ENCODE measurements at regions not wholly inside any gene's neighbourhood (a gene's known extent, or its start where the extent isn't known, plus 50 kb on each side); places are given as distances from the start of the nearest gene placed in this dataset.

GRCh38 chr7:106795877-106796231 is 69.2 kb upstream of the PIK3CG start:
- TF ChIP-seq FOSL2 (IDR thresholded peaks at IDR 0.05) (no peak), FOSL2 (CRISPR knock-in tag; IDR thresholded peaks at IDR 0.05) (no peak), HOXB5 (CRISPR knock-in tag; IDR thresholded peaks at IDR 0.05) (no peak), ELK1 (IDR thresholded peaks at IDR 0.05; ENCODE audit: low read depth, low read length) (no peak), GATA3 (IDR thresholded peaks at IDR 0.05; ENCODE audit: borderline replicate concordance) (no peak), EHF (CRISPR knock-in tag; IDR thresholded peaks at IDR 0.05) (no peak), MAFK (IDR thresholded peaks at IDR 0.05; ENCODE audit: partially characterized antibody) (no peak), USF2 (IDR thresholded peaks at IDR 0.05) (no peak), JUNB (IDR thresholded peaks at IDR 0.05) (no peak), NFE2L2 (conservative IDR thresholded peaks at IDR 0.05; ENCODE audit: low read length) (no peak), MAZ (IDR thresholded peaks at IDR 0.05; ENCODE audit: borderline replicate concordance, low read depth, low read length) (no peak), HOXB13 (CRISPR knock-in tag; IDR thresholded peaks at IDR 0.05; ENCODE audit: low read depth) (no peak), E2F6 (IDR thresholded peaks at IDR 0.05; ENCODE audit: borderline replicate concordance, low read depth) (no peak), TFCP2L1 (CRISPR knock-in tag; IDR thresholded peaks at IDR 0.05) (no peak), CHD2 (IDR thresholded peaks at IDR 0.05; ENCODE audit: low read length, partially characterized antibody) (no peak), RCOR1 (IDR thresholded peaks at IDR 0.05; ENCODE audit: low read depth, low read length) (no peak), ZFP36 (IDR thresholded peaks at IDR 0.05; ENCODE audit: borderline replicate concordance, partially characterized antibody) (no peak)
- ChIA-PET CTCF (interaction anchor here (0.8 to 5.0 kb wide), 2 partner anchors 8 to 354 kb away, joined by 3 to 81 read pairs; no protein-coding TSS in a partner anchor), POLR2A (no interaction called here)
- Histone ChIP-seq H3K27ac (no peak overlapping the region), H3K4me2 (no peak overlapping the region), H3K4me3 (no peak overlapping the region), H3K4me1 (no peaks in the 10 kb centered on the region), H3K9me3 (no peaks in the 10 kb centered on the region)
- DNase-seq (ENCODE audit: low read depth in 1 of 2, low spot score in 1 of 2) (no peak), ATAC-seq (no peak), FAIRE-seq (no peak)
- WGBS (ENCODE audit: missing lambda C conversion rate), result 0% methylated on average over 1 of the region's 1 CpG

GRCh38 chr7:106797937-106798336 is 67.1 kb upstream of the PIK3CG start:
- Histone ChIP-seq H3K27ac (no peak overlapping the region), H3K9me3 (no peaks in the 10 kb centered on the region), H3K4me3 (no peak overlapping the region), H3K4me2 (no peak overlapping the region), H3K4me1 (no peaks in the 10 kb centered on the region)
- POLR2A ChIA-PET, result no interaction called here
- 91% methylated on average over 1 of the region's 1 CpG for WGBS (ENCODE audit: missing lambda C conversion rate)
- FAIRE-seq (no peak), ATAC-seq (no peak), DNase-seq (ENCODE audit: low read depth in 1 of 2, low spot score in 1 of 2) (no peak)
- no peak for TF ChIP-seq RCOR1 (IDR thresholded peaks at IDR 0.05; ENCODE audit: low read depth, low read length)
- no peak for TF ChIP-seq ESRRA (IDR thresholded peaks at IDR 0.05; ENCODE audit: borderline replicate concordance, low read length)
- TF ChIP-seq HOXB5 (CRISPR knock-in tag; IDR thresholded peaks at IDR 0.05), result no peak
- CTCF ChIA-PET, result no interaction called here

- no peak for DNase-seq (ENCODE audit: low read depth in 1 of 2, low spot score in 1 of 2)
- Histone ChIP-seq H3K9me3 (no peaks in the 10 kb centered on the region), H3K4me1 (no peaks in the 10 kb centered on the region), H3K27ac (no peak overlapping the region), H3K4me3 (no peak overlapping the region), H3K4me2 (no peak overlapping the region)
- FAIRE-seq, result no peak
- CTCF ChIA-PET, result interaction anchor here (3.2 kb wide), 1 partner anchor 9 kb away, joined by 13 read pairs; no protein-coding TSS in a partner anchor
- WGBS (ENCODE audit: missing lambda C conversion rate), result 47% methylated on average over 2 of the region's 2 CpGs
- no peak for ATAC-seq
- POLR2A ChIA-PET, result no interaction called here
- TF ChIP-seq RCOR1 (IDR thresholded peaks at IDR 0.05; ENCODE audit: low read depth, low read length), result no peak
- no peak for TF ChIP-seq HMGXB4 (CRISPR knock-in tag; IDR thresholded peaks at IDR 0.05; ENCODE audit: borderline replicate concordance)
- no peak for TF ChIP-seq E2F6 (IDR thresholded peaks at IDR 0.05; ENCODE audit: borderline replicate concordance, low read depth)
- no peak for TF ChIP-seq NPAS2 (CRISPR knock-in tag; IDR thresholded peaks at IDR 0.05; ENCODE audit: borderline replicate concordance)
- TF ChIP-seq ATOH8 (CRISPR knock-in tag; IDR thresholded peaks at IDR 0.05; ENCODE audit: low read depth), result no peak
- TF ChIP-seq RFX5 (IDR thresholded peaks at IDR 0.05), result no peak
- TF ChIP-seq CBX2 (IDR thresholded peaks at IDR 0.05; ENCODE audit: borderline replicate concordance, low read depth), result no peak
- no peak for TF ChIP-seq TP53 (CRISPR knock-in tag; IDR thresholded peaks at IDR 0.05)
- no peak for TF ChIP-seq REST (IDR thresholded peaks at IDR 0.05)
- TF ChIP-seq HOXB5 (CRISPR knock-in tag; IDR thresholded peaks at IDR 0.05), result no peak
- no peak for TF ChIP-seq POLR2A (IDR thresholded peaks at IDR 0.05; ENCODE audit: low read length)
Observed at GRCh38 chr7:106802589-106802988, 62.5 kb upstream of the PIK3CG start.

Measured in A549 (cell line).